Astrocyte (in vitro differentiated cells and primary cell): ENCODE measurements at regions not wholly inside any gene's neighbourhood (a gene's known extent, or its start where the extent isn't known, plus 50 kb on each side); places are given as distances from the start of the nearest gene placed in this dataset.

Source experiments
- DNase-seq: peaks from one replicate; pipeline ENCODE4 v3.0.0-alpha.2; 2010; ENCODE audit warnings: low read depth
- FAIRE-seq: peaks from 2 replicates; lab custom pipeline; 2011; peaks lifted over from hg19 to GRCh38; lab: Jason Lieb, UNC
- H2AFZ ChIP-seq: 2 replicates; pipeline ENCODE4 v1.6.0; 2012; ENCODE audit warnings: low read depth, low read length, inconsistent platforms
- H3K27ac ChIP-seq: 2 replicates; pipeline ENCODE4 v1.5.1; 2011; ENCODE audit warnings: low read depth, low read length, inconsistent platforms
- H3K27me3 ChIP-seq: 2 replicates; pipeline ENCODE4 v1.6.0; 2011; ENCODE audit warnings: low read length, inconsistent platforms; ENCODE audit not compliant: insufficient read depth
- H3K36me3 ChIP-seq: 2 replicates; pipeline ENCODE4 v1.5.1; 2011; ENCODE audit warnings: low read length, inconsistent platforms; ENCODE audit not compliant: insufficient read depth
- H3K4me1 ChIP-seq: 2 replicates; pipeline ENCODE4 v1.5.1; 2011; ENCODE audit warnings: low read length, inconsistent platforms; ENCODE audit not compliant: insufficient read depth
- H3K4me2 ChIP-seq: 2 replicates; pipeline ENCODE4 v1.6.0; 2012; ENCODE audit warnings: low read length, inconsistent platforms
- H3K4me3 ChIP-seq: 2 replicates; pipeline ENCODE4 v1.5.1; 2011; ENCODE audit warnings: low read depth, mild to moderate bottlenecking, low read length, inconsistent platforms; ENCODE audit not compliant: insufficient read depth
- H3K79me2 ChIP-seq: 2 replicates; pipeline ENCODE4 v1.6.0; 2012; ENCODE audit warnings: mild to moderate bottlenecking, low read length, inconsistent platforms; ENCODE audit not compliant: insufficient read depth
- H3K9ac ChIP-seq: 2 replicates; pipeline ENCODE4 v1.6.0; 2012; ENCODE audit warnings: mild to moderate bottlenecking, low read length, inconsistent platforms
- H3K9me3 ChIP-seq: 2 replicates; pipeline ENCODE4 v1.5.1; 2012; ENCODE audit warnings: low read depth, mild to moderate bottlenecking, low read length, inconsistent platforms; ENCODE audit not compliant: insufficient read depth
- H4K20me1 ChIP-seq: 2 replicates; pipeline ENCODE4 v1.6.0; 2012; ENCODE audit warnings: low read length, inconsistent platforms; ENCODE audit not compliant: insufficient read depth
- H3K27ac Mint-ChIP-seq: one replicate; pipeline ENCODE4 v1.8.0; 2021; ENCODE audit warnings: mild to moderate bottlenecking, mixed read lengths; ENCODE audit not compliant: unreplicated experiment
- H3K27me3 Mint-ChIP-seq: one replicate; pipeline ENCODE4 v1.8.0; 2021; ENCODE audit warnings: low read depth, mixed read lengths; ENCODE audit not compliant: unreplicated experiment
- H3K36me3 Mint-ChIP-seq: one replicate; pipeline ENCODE4 v1.8.0; 2021; ENCODE audit warnings: low read depth, mixed read lengths; ENCODE audit not compliant: unreplicated experiment
- H3K4me1 Mint-ChIP-seq: one replicate; pipeline ENCODE4 v1.8.0; 2021; ENCODE audit warnings: low read depth, mixed read lengths; ENCODE audit not compliant: unreplicated experiment
- H3K4me3 Mint-ChIP-seq: one replicate; pipeline ENCODE4 v1.8.0; 2021; ENCODE audit warnings: mild to moderate bottlenecking, moderate library complexity, mixed read lengths; ENCODE audit not compliant: unreplicated experiment
- H3K9me3 Mint-ChIP-seq: one replicate; pipeline ENCODE4 v1.8.0; 2021; ENCODE audit warnings: mild to moderate bottlenecking, mixed read lengths; ENCODE audit not compliant: unreplicated experiment
- CTCF ChIP-seq: IDR thresholded peaks from 2 replicates; pipeline ENCODE4 v1.5.1; 2011; ENCODE audit warnings: low read depth, mild to moderate bottlenecking, inconsistent platforms, low read length, moderate library complexity; ENCODE audit not compliant: insufficient read depth
- EZH2 ChIP-seq: IDR thresholded peaks from 2 replicates; pipeline ENCODE4 v1.6.1; 2012; ENCODE audit warnings: mild to moderate bottlenecking, low read length, inconsistent platforms; ENCODE audit not compliant: insufficient read depth

- no peak overlapping the region for H3K27ac Mint-ChIP-seq
- DNase-seq (no peak), FAIRE-seq (no peak)
- H3K27me3 Mint-ChIP-seq: peaks cover 5% of the 10 kb centered on the region
- H3K4me3 Mint-ChIP-seq: no peak overlapping the region
- no peaks in the 10 kb centered on the region for H4K20me1 ChIP-seq
- no peak overlapping the region for H3K9ac ChIP-seq
- no peaks in the 10 kb centered on the region for H3K9me3 ChIP-seq
- H3K9me3 Mint-ChIP-seq: peaks cover 17% of the 10 kb centered on the region
- H3K4me1 ChIP-seq: no peaks in the 10 kb centered on the region
- H3K36me3 Mint-ChIP-seq: no peaks in the 10 kb centered on the region
- H3K36me3 ChIP-seq: no peaks in the 10 kb centered on the region
- no peak overlapping the region for H3K4me2 ChIP-seq
- H3K4me3 ChIP-seq: no peak overlapping the region
- no peak overlapping the region for H2AFZ ChIP-seq
- no peak overlapping the region for H3K27ac ChIP-seq
- no peaks in the 10 kb centered on the region for H3K79me2 ChIP-seq
- no peaks in the 10 kb centered on the region for H3K27me3 ChIP-seq
- TF ChIP-seq CTCF (no peak), EZH2 (no peak)
- H3K4me1 Mint-ChIP-seq: peaks cover 7% of the 10 kb centered on the region
Measured at GRCh38 chr14:34138175-34138574, 187.3 kb upstream of the EGLN3 start.

- peaks cover 10% of the 10 kb centered on the region for H3K9me3 Mint-ChIP-seq
- Histone ChIP-seq H3K9me3 (no peaks in the 10 kb centered on the region), H3K4me1 (no peaks in the 10 kb centered on the region), H3K27me3 (no peaks in the 10 kb centered on the region), H3K36me3 (no peaks in the 10 kb centered on the region), H3K4me2 (no peak overlapping the region), H3K79me2 (no peaks in the 10 kb centered on the region), H3K27ac (no peak overlapping the region), H4K20me1 (no peaks in the 10 kb centered on the region), H2AFZ (no peak overlapping the region), H3K4me3 (no peak overlapping the region), H3K9ac (no peak overlapping the region)
- H3K36me3 Mint-ChIP-seq: no peaks in the 10 kb centered on the region
- peaks cover 5% of the 10 kb centered on the region for H3K27me3 Mint-ChIP-seq
- DNase-seq (no peak), FAIRE-seq (no peak)
- H3K4me1 Mint-ChIP-seq: peaks cover 7% of the 10 kb centered on the region
- H3K27ac Mint-ChIP-seq: no peak overlapping the region
- no peak for TF ChIP-seq CTCF
- no peak for TF ChIP-seq EZH2
- no peak overlapping the region for H3K4me3 Mint-ChIP-seq
Measured at GRCh38 chr14:34137001-34137745, 186.3 kb upstream of the EGLN3 start.

- no peak overlapping the region for H3K4me2 ChIP-seq
- no peaks in the 10 kb centered on the region for H3K36me3 Mint-ChIP-seq
- H4K20me1 ChIP-seq: no peaks in the 10 kb centered on the region
- H3K27ac Mint-ChIP-seq: no peak overlapping the region
- no peaks in the 10 kb centered on the region for H3K4me1 ChIP-seq
- H3K79me2 ChIP-seq: no peaks in the 10 kb centered on the region
- no peak overlapping the region for H2AFZ ChIP-seq
- peaks cover 10% of the 10 kb centered on the region for H3K4me1 Mint-ChIP-seq
- peaks cover 9% of the 10 kb centered on the region for H3K27me3 Mint-ChIP-seq
- no peak for DNase-seq
- H3K9ac ChIP-seq: no peak overlapping the region
- no peak overlapping the region for H3K4me3 Mint-ChIP-seq
- no peaks in the 10 kb centered on the region for H3K27me3 ChIP-seq
- H3K36me3 ChIP-seq: no peaks in the 10 kb centered on the region
- H3K9me3 ChIP-seq: no peaks in the 10 kb centered on the region
- no peak for FAIRE-seq
- H3K27ac ChIP-seq: no peak overlapping the region
- H3K4me3 ChIP-seq: no peak overlapping the region
- TF ChIP-seq EZH2 (no peak), CTCF (no peak)
- peaks cover 4% of the 10 kb centered on the region for H3K9me3 Mint-ChIP-seq
Measured at GRCh38 chr14:34135492-34135891, 184.6 kb upstream of the EGLN3 start.
